Lower leg skin (tissue), 4 donors: ENCODE measurements at regions not wholly inside any gene's neighbourhood (a gene's known extent, or its start where the extent isn't known, plus 50 kb on each side); places are given as distances from the start of the nearest gene placed in this dataset.
"Not testable (repeated sequence)": the region's sequence is repeated elsewhere in the genome, so short reads cannot be mapped to it uniquely, and the experiment has no call there.

ENCODE experiments used
- DNase-seq, 2 donors: peaks; one replicate each; pipeline ENCODE4 v3.0.0-alpha.2; 2019; ENCODE audit warnings: low spot score in 2 of 2
- H3K4me3 ChIP-seq: fragments of 200-600 bp; sonication (generic); 2 replicates; pipeline ENCODE4 v1.5.1; 2017; ENCODE audit warnings: mild to moderate bottlenecking, low read depth; ENCODE audit not compliant: poor library complexity, severe bottlenecking
- POLR2A ChIP-seq, 2 donors: fragments of 450-650 bp; IDR thresholded peaks; one replicate each; pipeline ENCODE4 v1.6.1; 2016 to 2017; ENCODE audit warnings: antibody characterized with exemption in 2 of 2, mild to moderate bottlenecking in 1 of 2, moderate library complexity in 1 of 2
- WGBS, 2 donors: methylation state at CpG; one replicate each; pipeline ENCODE4 v1.1.5; 2018; 5-methylcytosine and 5-hydroxymethylcytosine counted together
- intact Hi-C: fragments of 100-400 bp; cut with DNase I; formaldehyde crosslinking; loops from one replicate; pipeline ENCODE4 v1.15.0; 2023; ENCODE audit warnings: low total_unique reads
- TF ChIP-seq, protein P1 (sequence below), 3 donors: fragments of 450-650 bp; IDR thresholded peaks; one replicate each; pipeline ENCODE4 v1.5.1; 2016; ENCODE audit warnings: antibody characterized with exemption in 3 of 3, mild to moderate bottlenecking in 3 of 3, moderate library complexity in 2 of 3

DNA sequence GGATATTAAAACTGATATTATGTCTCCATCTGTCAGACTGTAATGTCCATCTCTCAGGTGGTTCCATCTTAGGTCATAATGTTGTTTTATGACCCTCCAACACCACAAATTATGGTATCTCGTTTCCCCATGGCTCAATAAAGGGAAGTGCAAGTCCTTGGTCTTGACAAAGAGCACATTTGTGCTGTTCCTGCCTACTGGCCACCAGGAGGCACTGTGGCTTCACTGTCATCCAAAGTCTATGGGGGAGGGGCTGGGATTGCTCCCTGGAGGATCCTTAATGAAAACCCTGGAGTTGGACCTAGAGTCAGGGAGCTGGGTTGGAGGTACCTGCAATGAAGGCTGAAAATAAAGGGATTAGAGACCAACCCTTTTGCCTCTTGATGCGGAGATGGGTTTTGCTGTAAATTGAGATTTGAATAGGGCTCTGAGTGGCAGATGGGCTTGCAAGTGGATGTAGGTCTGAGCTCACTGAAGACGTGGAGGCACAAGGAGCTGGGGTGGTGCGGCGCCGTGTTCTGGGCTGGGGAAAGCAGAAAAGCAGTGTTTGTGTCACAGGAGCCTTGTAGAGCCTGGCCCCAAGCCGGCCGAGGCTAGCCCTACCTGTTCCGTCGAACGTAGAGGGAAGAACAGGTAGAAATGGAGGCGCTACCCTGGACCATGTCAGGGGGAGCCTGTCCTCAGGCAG is 180.5 kb upstream of the PRSS58 start:
- no peak overlapping the region for H3K4me3 ChIP-seq
- 86 to 88% methylated on average over 12 of the region's 12 CpGs for WGBS, 2 donors
- DNase-seq, result no peak
- TF ChIP-seq POLR2A (IDR thresholded peaks at IDR 0.05), result no peak
- TF ChIP-seq, protein P1, sequence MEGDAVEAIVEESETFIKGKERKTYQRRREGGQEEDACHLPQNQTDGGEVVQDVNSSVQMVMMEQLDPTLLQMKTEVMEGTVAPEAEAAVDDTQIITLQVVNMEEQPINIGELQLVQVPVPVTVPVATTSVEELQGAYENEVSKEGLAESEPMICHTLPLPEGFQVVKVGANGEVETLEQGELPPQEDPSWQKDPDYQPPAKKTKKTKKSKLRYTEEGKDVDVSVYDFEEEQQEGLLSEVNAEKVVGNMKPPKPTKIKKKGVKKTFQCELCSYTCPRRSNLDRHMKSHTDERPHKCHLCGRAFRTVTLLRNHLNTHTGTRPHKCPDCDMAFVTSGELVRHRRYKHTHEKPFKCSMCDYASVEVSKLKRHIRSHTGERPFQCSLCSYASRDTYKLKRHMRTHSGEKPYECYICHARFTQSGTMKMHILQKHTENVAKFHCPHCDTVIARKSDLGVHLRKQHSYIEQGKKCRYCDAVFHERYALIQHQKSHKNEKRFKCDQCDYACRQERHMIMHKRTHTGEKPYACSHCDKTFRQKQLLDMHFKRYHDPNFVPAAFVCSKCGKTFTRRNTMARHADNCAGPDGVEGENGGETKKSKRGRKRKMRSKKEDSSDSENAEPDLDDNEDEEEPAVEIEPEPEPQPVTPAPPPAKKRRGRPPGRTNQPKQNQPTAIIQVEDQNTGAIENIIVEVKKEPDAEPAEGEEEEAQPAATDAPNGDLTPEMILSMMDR (IDR thresholded peaks at IDR 0.05), result no peak
- intact Hi-C loops, result no loop called here

DNA sequence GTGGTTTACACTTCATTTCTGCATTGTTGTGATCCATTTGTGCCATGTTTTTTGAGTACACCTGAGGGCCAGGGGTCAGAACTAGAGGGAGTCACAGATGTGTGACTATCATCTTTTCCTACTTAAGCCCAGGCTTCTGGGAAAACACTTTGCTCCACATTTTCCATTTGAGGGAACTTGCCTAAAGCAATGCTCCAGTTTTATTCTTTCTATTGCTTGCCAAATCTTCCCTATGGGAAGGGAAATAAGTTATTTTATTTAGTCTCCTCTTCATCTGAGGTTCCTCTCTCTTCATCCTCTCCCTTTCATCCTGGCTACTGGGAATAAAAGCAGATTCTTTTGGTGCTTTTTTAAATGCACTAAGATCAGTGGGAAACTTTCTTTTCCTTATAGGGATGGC is 179.9 kb upstream of the PRSS58 start:
- intact Hi-C loops, result no loop called here
- TF ChIP-seq, protein P1 (IDR thresholded peaks at IDR 0.05), result no peak
- no peak for TF ChIP-seq POLR2A (IDR thresholded peaks at IDR 0.05)
- H3K4me3 ChIP-seq, result no peak overlapping the region

DNA sequence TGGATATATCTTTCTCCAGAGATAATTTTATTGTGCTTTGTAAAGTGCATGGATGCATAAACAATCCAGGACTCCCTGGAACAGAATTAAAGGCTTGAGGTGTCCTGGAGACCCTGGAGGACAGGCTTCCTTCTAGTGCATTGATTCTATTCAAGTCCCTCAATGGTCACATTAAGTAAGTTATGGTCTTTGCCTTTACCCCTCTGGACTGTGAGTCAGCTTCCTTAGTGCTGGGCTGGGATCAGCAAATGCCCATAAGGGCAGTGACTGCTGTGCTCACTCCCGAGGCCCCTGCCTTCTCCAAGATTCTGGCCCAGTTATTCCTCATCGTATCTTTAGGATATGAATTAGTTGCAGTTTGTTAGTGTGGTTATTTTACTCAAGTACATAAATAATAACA is 178.7 kb upstream of the PRSS58 start:
- H3K4me3 ChIP-seq, result no peak overlapping the region
- 62 to 77% methylated on average over 2 of the region's 2 CpGs for WGBS, 2 donors
- no peak for TF ChIP-seq POLR2A (IDR thresholded peaks at IDR 0.05)
- TF ChIP-seq, protein P1 (IDR thresholded peaks at IDR 0.05), result no peak
- no peak for DNase-seq
- intact Hi-C loops, result no loop called here

More for the DNA sequence above, 179.9 kb upstream of the PRSS58 start:
- DNase-seq, result no peak

GRCh38 chr7:142435606-142436005 is 177.7 kb upstream of the PRSS58 start:
- intact Hi-C loops, H3K4me3 ChIP-seq, DNase-seq: not testable (repeated sequence)
- 83 to 85% methylated on average over 5 of the region's 5 CpGs for WGBS, 2 donors

DNA sequence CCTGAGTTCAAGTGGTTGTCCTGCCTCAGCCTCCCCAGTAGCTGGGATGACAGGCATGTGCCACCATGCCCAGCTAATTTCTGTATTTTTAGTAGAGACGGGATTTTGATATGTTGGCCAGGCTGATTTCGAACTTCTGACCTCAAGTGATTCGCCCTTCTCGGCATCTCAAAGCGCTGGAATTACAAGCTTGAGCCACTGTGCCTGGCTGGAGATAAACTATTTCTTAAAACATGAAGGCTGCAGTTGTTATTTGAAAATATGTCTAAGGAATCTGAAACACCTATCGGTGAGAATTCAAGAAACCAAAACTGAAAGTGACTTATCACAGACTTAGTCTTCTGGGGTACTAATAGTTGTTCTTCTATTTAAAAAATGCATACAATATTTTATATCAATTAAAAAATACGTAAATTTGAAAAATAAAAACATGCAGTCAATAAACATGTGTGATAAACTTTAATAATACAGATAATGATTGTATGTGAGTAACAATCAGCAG is 176.9 kb upstream of the PRSS58 start:
- intact Hi-C loops, result no loop called here
- no peak for TF ChIP-seq POLR2A (IDR thresholded peaks at IDR 0.05)
- TF ChIP-seq, protein P1 (IDR thresholded peaks at IDR 0.05), result no peak
- H3K4me3 ChIP-seq, result no peak overlapping the region
- 91% methylated on average over 7 of the region's 7 CpGs for WGBS, 2 donors
- DNase-seq, result no peak

DNA sequence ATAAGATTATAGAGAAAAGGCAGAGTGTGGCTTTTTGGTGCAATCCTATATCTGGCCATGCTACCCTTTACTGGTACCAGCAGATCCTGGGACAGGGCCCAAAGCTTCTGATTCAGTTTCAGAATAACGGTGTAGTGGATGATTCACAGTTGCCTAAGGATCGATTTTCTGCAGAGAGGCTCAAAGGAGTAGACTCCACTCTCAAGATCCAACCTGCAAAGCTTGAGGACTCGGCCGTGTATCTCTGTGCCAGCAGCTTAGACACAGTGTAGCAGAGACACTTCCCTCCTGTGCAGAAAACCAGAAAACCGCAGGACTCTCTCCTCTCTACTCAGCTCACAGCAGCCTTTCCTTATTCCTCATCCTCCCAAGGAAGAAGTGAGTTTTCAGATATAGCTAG is 176.3 kb upstream of the PRSS58 start:
- intact Hi-C loops, H3K4me3 ChIP-seq, DNase-seq: not testable (repeated sequence)
- 51 to 63% methylated on average over 5 of the region's 5 CpGs for WGBS, 2 donors

DNA sequence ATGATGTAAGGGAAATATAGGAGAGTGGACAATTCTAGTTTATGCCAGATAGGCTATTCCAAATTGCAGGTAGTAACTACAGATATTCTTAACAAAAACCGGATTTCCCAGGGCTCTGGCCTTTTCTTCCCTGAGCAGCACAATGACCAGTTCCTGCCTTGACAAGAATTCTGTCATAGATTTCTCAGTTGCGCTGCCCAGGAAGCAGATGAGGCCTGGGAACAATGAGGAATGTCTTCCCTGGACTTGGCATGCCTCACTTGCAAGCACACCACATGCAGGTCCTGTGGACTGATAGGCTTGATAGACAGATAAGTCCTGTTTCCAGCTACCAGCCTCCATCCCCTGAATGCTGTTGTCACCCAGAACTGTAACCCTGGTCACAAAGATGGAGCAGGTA is 174.5 kb upstream of the PRSS58 start:
- no peak for DNase-seq
- WGBS, 2 donors, result 77 to 83% methylated on average over 2 of the region's 2 CpGs
- intact Hi-C loops, result no loop called here
- H3K4me3 ChIP-seq, result no peak overlapping the region
- TF ChIP-seq POLR2A (IDR thresholded peaks at IDR 0.05), result no peak
- TF ChIP-seq, protein P1 (IDR thresholded peaks at IDR 0.05), result no peak
